GM12874 (cell line): ENCODE measurements at regions not wholly inside any gene's neighbourhood (a gene's known extent, or its start where the extent isn't known, plus 50 kb on each side); places are given as distances from the start of the nearest gene placed in this dataset.

Source experiments
- CTCF ChIP-seq: IDR thresholded peaks from 2 replicates; pipeline ENCODE4 v1.5.1; 2011; ENCODE audit warnings: low read depth, mild to moderate bottlenecking, control low read depth, low read length, moderate library complexity; ENCODE audit not compliant: insufficient read depth

DNA sequence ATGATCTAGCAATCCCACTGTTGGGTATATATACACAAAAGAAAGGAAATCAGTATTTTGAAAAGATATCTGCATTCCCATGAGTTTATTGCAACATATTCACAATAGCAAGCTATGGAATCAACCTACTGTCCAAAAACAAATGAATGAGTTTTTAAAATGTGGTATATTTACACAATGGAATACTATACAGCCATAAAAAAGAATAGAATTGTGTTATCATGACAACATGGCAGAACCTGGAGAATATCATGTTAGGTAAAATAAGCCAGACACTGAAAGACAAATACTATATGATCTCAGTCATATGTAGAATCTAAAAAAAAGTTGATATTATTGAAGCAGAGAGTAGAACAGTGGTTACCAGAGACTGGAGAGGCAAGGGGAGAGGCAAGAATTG, 732.6 kb downstream of the MCTP2 start:
- no peak for TF ChIP-seq CTCF

GRCh38 chr15:94965593-94965992, 734.2 kb downstream of the MCTP2 start:
- TF ChIP-seq CTCF = no peak

DNA sequence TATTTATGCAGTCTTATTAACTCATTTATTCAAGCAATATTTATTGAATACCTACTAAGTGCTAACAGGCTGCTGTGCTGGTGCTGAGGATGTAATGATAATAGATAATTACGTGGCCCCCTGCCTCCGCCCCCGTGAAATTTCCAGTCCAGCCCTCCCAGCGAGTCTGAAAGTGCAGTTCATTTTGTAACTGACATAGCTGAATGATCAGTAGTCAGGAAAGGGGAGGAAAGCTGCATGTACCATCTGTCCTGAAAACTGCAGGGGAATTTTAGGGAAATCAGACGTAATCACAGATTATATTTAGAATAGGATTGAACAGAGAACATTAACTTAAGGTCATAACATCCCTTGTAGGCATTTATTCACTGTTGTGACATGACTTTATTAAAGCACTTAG, 736.8 kb downstream of the MCTP2 start:
- TF ChIP-seq CTCF = no peak

DNA sequence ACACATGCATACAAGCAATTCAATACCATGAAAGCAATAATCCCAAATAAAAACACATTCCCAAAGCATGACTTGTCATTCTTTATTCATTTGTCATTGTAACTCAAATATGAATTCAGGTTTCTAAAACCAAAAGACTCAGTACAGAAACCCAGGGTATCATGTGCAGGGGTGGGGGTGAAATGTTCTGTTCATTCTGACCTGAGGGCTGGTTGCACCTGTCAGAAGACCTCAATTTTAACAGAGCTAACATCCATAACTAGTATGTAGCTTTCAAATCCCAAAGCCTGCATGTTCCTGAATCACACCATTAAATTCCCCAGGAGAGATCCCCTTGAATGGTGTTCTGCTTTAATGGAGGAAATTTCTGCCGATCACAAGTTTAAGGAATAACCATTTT, 738.7 kb downstream of the MCTP2 start:
- no peak for TF ChIP-seq CTCF

GRCh38 chr15:94970802-94971201, 739.4 kb downstream of the MCTP2 start:
- no peak for TF ChIP-seq CTCF

DNA sequence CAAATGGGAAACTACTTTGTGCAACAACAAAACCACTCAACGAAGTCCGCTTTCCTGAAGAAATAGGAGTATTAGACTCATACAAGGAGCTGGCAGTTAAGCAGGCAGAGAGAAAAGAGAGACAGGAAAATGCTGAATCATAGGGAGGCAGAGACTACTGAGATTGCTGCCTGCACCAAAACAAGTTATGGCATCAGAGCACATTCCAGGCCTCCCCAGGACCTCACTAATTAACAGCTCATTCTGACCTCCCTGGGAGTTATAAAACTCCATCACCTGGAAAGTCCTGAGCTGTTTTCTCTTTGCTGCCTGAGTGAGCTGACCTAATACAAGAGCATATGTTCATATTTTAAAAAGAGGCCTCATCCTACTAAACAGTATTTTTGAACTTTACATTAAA, 741.0 kb downstream of the MCTP2 start:
- TF ChIP-seq CTCF = no peak

GRCh38 chr15:94987085-94987484, 755.7 kb downstream of the MCTP2 start:
- no peak for TF ChIP-seq CTCF

GRCh38 chr15:94991718-94992117, 760.4 kb downstream of the MCTP2 start:
- no peak for TF ChIP-seq CTCF
